A549 (cell line): ENCODE measurements at regions not wholly inside any gene's neighbourhood (a gene's known extent, or its start where the extent isn't known, plus 50 kb on each side); places are given as distances from the start of the nearest gene placed in this dataset.

ENCODE experiments used
- ATAC-seq, 2 experiments: fragments of 200-7000 bp in 1 of 2; fragments of >200 bp in 1 of 2; cut with Nextera tagmentation in 1 of 2; cut with Tn5 transposase in 1 of 2; 3 replicates each; pipeline versions ENCODE4 v1.8.0 to v1.9.1; 2018 to 2020; ENCODE audit warnings: mild to moderate bottlenecking in 1 of 2, moderate library complexity in 1 of 2
- CTCF ChIA-PET: fragments of 300-600 bp; sonication (Branson Sonifier 250); formaldehyde crosslinking; extraction: SDS; loops from one replicate; lab custom pipeline; 2021; ENCODE audit warnings: antibody characterized with exemption, inconsistent platforms; lab: Yijun Ruan, JAX
- POLR2A ChIA-PET: fragments of 350-600 bp; formaldehyde crosslinking; extraction: SDS; loops from one replicate; lab custom pipeline; 2021; ENCODE audit warnings: antibody characterized with exemption, inconsistent platforms; lab: Yijun Ruan, JAX
- DNase-seq, 2 experiments: peaks; one replicate each; pipeline versions ENCODE4 v3.0.0 to v3.0.0-alpha.2; 2011 to 2016; ENCODE audit warnings: low read depth in 1 of 2, low spot score in 1 of 2
- FAIRE-seq: peaks from 2 replicates; lab custom pipeline; 2011; peaks lifted over from hg19 to GRCh38; lab: Jason Lieb, UNC
- H3K27ac ChIP-seq, 2 experiments: fragments of >200 bp; sonication (Bioruptor Twin); formaldehyde crosslinking; 3 replicates each; pipeline ENCODE4 v1.5.1; 2016 to 2017
- H3K4me1 ChIP-seq: fragments of >200 bp; sonication (Bioruptor Twin); formaldehyde crosslinking; 3 replicates; pipeline ENCODE4 v1.6.1; 2016
- H3K4me2 ChIP-seq: fragments of >200 bp; sonication (Bioruptor Twin); formaldehyde crosslinking; 3 replicates; pipeline ENCODE4 v1.6.1; 2016
- H3K4me3 ChIP-seq: fragments of >200 bp; sonication (Bioruptor Twin); formaldehyde crosslinking; 3 replicates; pipeline ENCODE4 v1.5.1; 2016
- H3K9me3 ChIP-seq: fragments of >200 bp; sonication (Bioruptor Twin); formaldehyde crosslinking; 3 replicates; pipeline ENCODE4 v1.6.1; 2016
- CHD2 ChIP-seq: fragments of 150-350 bp; IDR thresholded peaks from 2 replicates; pipeline ENCODE4 v1.6.1; 2014; ENCODE audit warnings: low read length; ENCODE audit not compliant: partially characterized antibody
- CHD4 ChIP-seq: fragments of 200-600 bp; sonication (generic); IDR thresholded peaks from 2 replicates; pipeline ENCODE4 v1.6.1; 2016; ENCODE audit warnings: antibody characterized with exemption, mild to moderate bottlenecking, borderline replicate concordance
- EHF ChIP-seq: fragments of 250-450 bp; sonication (Bioruptor Pico); IDR thresholded peaks from 2 replicates; pipeline ENCODE4 v1.5.0; 2020; ENCODE audit warnings: mild to moderate bottlenecking
- EHMT2 ChIP-seq: fragments of 200-600 bp; sonication (generic); IDR thresholded peaks from 2 replicates; pipeline ENCODE4 v1.6.1; 2016; ENCODE audit warnings: antibody characterized with exemption, low read depth, mild to moderate bottlenecking, moderate library complexity
- FOSL2 ChIP-seq, 2 experiments: fragments of 450-650 bp in 1 of 2; fragments of >200 bp in 1 of 2; sonication (Bioruptor Twin) in 1 of 2; formaldehyde crosslinking; IDR thresholded peaks; 2 replicates each; pipeline versions ENCODE4 v1.5.0 to v1.6.1; 2016 to 2020; ENCODE audit warnings: mild to moderate bottlenecking in 1 of 2, moderate library complexity in 1 of 2
- KDM1A ChIP-seq: fragments of 200-600 bp; sonication (generic); IDR thresholded peaks from 2 replicates; pipeline ENCODE4 v1.6.1; 2016; ENCODE audit warnings: low read depth, mild to moderate bottlenecking
- KDM5A ChIP-seq: fragments of 200-600 bp; sonication (generic); IDR thresholded peaks from 2 replicates; pipeline ENCODE4 v1.6.1; 2016; ENCODE audit warnings: antibody characterized with exemption, mild to moderate bottlenecking
- MAFK ChIP-seq: fragments of 450-650 bp; IDR thresholded peaks from 2 replicates; pipeline ENCODE4 v1.6.1; 2014; ENCODE audit not compliant: partially characterized antibody
- MAZ ChIP-seq: fragments of 150-350 bp; IDR thresholded peaks from 2 replicates; pipeline ENCODE4 v1.6.1; 2014; ENCODE audit warnings: antibody characterized with exemption, low read depth, low read length, borderline replicate concordance
- NFE2L2 ChIP-seq: fragments of 150-350 bp; conservative IDR thresholded peaks from 2 replicates; pipeline ENCODE4 v1.6.1; 2014; ENCODE audit warnings: low read length
- NPAS2 ChIP-seq: fragments of 250-450 bp; sonication (Bioruptor Pico); IDR thresholded peaks from 2 replicates; pipeline ENCODE4 v1.8.0; 2022; ENCODE audit warnings: mild to moderate bottlenecking, moderate library complexity, borderline replicate concordance
- RARB ChIP-seq: fragments of 250-450 bp; sonication (Bioruptor Pico); IDR thresholded peaks from 2 replicates; pipeline ENCODE4 v1.8.0; 2021; ENCODE audit warnings: mild to moderate bottlenecking, moderate library complexity
- RFX5 ChIP-seq: fragments of 450-650 bp; IDR thresholded peaks from 2 replicates; pipeline ENCODE4 v1.7.1; 2014; ENCODE audit warnings: antibody characterized with exemption, mild to moderate bottlenecking, moderate library complexity
- SMC3 ChIP-seq: fragments of >200 bp; sonication (Bioruptor Twin); formaldehyde crosslinking; IDR thresholded peaks from 3 replicates; pipeline ENCODE4 v1.6.1; 2018; ENCODE audit warnings: inconsistent platforms
- TFCP2L1 ChIP-seq: fragments of 250-450 bp; sonication (Bioruptor Pico); IDR thresholded peaks from 2 replicates; pipeline ENCODE4 v1.5.0; 2021; ENCODE audit warnings: mild to moderate bottlenecking
- ZSCAN20 ChIP-seq: fragments of 250-450 bp; sonication (Bioruptor Pico); IDR thresholded peaks from 2 replicates; pipeline ENCODE4 v1.8.0; 2022; ENCODE audit warnings: mild to moderate bottlenecking, moderate library complexity
- WGBS: methylation state at CpG from one replicate; pipeline ENCODE4 v1.1.6; 2017; ENCODE audit errors: missing lambda C conversion rate; 5-methylcytosine and 5-hydroxymethylcytosine counted together
- TF ChIP-seq, protein P1 (sequence below): fragments of 150-350 bp; IDR thresholded peaks from 2 replicates; pipeline ENCODE4 v1.6.1; 2014; ENCODE audit warnings: low read depth, mild to moderate bottlenecking, low read length
- TF ChIP-seq, protein P2 (sequence below): fragments of >200 bp; sonication (Bioruptor Twin); formaldehyde crosslinking; IDR thresholded peaks from 2 replicates; pipeline ENCODE4 v1.6.1; 2016
- TF ChIP-seq, protein P3 (sequence below): IDR thresholded peaks from 2 replicates; pipeline ENCODE4 v1.6.1; 2012; ENCODE audit warnings: low read depth, borderline replicate concordance
- TF ChIP-seq, protein P4 (sequence below): fragments of >200 bp; sonication (Bioruptor Twin); formaldehyde crosslinking; IDR thresholded peaks from 3 replicates; pipeline ENCODE4 v1.5.1; 2016
- TF ChIP-seq, protein P5 (sequence below): fragments of >200 bp; sonication (Bioruptor Twin); formaldehyde crosslinking; IDR thresholded peaks from 3 replicates; pipeline ENCODE4 v1.6.1; 2016
- TF ChIP-seq, protein P6 (sequence below): fragments of 450-650 bp; IDR thresholded peaks from 2 replicates; pipeline ENCODE4 v1.6.1; 2014; ENCODE audit warnings: antibody characterized with exemption
- TF ChIP-seq, protein P7 (sequence below): fragments of 250-450 bp; sonication (Bioruptor Pico); IDR thresholded peaks from 2 replicates; pipeline ENCODE4 v1.5.0; 2020; ENCODE audit warnings: low read depth, mild to moderate bottlenecking, moderate library complexity

DNA sequence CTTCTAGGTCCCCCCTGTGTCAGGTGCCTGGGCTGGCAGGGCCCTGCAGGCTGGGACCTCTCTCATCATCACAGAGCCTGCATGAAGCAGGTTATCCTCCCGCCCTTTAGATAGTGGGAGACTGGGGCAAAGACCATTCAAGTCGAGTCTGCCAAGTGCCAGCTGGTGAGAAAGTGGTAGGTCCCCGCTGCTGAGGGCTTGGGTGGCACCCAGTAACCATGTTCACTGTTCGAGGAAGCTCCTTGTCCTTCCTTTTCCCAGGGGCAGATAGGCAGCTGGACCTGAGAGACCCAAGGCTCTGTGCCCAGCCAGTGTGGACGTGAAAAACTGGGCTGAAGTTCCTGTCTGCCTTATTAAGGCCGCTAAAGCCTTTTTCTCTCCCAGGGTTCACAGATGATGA is 1319.8 kb downstream of the TBC1D22A start:
- no peak overlapping the region for H3K4me3 ChIP-seq
- no peak for FAIRE-seq
- WGBS = 57% methylated on average over 6 of the region's 6 CpGs
- no peaks in the 10 kb centered on the region for H3K4me1 ChIP-seq
- no peak overlapping the region for H3K27ac ChIP-seq
- no peak overlapping the region for H3K4me2 ChIP-seq
- no peak for ATAC-seq
- CTCF ChIA-PET = no interaction called here
- no peaks in the 10 kb centered on the region for H3K9me3 ChIP-seq
- no peak for DNase-seq
- TF ChIP-seq, protein P1, sequence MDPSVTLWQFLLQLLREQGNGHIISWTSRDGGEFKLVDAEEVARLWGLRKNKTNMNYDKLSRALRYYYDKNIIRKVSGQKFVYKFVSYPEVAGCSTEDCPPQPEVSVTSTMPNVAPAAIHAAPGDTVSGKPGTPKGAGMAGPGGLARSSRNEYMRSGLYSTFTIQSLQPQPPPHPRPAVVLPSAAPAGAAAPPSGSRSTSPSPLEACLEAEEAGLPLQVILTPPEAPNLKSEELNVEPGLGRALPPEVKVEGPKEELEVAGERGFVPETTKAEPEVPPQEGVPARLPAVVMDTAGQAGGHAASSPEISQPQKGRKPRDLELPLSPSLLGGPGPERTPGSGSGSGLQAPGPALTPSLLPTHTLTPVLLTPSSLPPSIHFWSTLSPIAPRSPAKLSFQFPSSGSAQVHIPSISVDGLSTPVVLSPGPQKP = no peak
- TF ChIP-seq CHD4 (no peak), TFCP2L1 (CRISPR knock-in tag) (no peak), MAZ (no peak), KDM5A (no peak), RARB (CRISPR knock-in tag) (no peak)
- TF ChIP-seq, protein P2, sequence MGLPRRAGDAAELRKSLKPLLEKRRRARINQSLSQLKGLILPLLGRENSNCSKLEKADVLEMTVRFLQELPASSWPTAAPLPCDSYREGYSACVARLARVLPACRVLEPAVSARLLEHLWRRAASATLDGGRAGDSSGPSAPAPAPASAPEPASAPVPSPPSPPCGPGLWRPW = no peak
- POLR2A ChIA-PET = no interaction called here

DNA sequence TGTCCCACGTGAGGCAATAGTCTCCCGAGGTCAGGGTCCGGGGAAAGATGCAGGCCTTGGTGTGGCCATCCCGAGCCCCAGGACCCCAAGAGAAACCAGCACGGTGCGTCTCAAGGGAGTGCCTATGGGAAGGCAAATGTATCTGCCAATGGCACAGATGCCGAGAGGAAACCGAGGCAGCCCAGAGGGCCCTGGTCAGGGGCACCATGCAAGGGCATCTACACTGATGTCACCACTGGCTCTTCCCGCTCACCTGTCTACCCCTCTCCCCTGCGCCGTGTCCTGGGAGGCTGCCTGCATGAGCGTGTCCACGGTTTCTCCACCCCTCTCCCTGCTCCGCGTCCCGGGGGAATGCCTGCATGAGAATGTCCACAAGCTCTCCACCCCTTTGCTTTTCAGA is 1318.8 kb downstream of the TBC1D22A start:
- POLR2A ChIA-PET = no interaction called here
- TF ChIP-seq, protein P2 = no peak
- TF ChIP-seq, protein P3, sequence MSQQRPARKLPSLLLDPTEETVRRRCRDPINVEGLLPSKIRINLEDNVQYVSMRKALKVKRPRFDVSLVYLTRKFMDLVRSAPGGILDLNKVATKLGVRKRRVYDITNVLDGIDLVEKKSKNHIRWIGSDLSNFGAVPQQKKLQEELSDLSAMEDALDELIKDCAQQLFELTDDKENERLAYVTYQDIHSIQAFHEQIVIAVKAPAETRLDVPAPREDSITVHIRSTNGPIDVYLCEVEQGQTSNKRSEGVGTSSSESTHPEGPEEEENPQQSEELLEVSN = no peak
- no peak for TF ChIP-seq FOSL2 (IDR thresholded peaks at IDR 0.05)
- no peak for TF ChIP-seq FOSL2 (CRISPR knock-in tag; IDR thresholded peaks at IDR 0.05)
- no peak for TF ChIP-seq EHMT2
- TF ChIP-seq KDM1A = no peak
- TF ChIP-seq RFX5 = no peak
- TF ChIP-seq NFE2L2 = no peak
- no peak for TF ChIP-seq NPAS2 (CRISPR knock-in tag)
- no peak for TF ChIP-seq KDM5A
- TF ChIP-seq, protein P4, sequence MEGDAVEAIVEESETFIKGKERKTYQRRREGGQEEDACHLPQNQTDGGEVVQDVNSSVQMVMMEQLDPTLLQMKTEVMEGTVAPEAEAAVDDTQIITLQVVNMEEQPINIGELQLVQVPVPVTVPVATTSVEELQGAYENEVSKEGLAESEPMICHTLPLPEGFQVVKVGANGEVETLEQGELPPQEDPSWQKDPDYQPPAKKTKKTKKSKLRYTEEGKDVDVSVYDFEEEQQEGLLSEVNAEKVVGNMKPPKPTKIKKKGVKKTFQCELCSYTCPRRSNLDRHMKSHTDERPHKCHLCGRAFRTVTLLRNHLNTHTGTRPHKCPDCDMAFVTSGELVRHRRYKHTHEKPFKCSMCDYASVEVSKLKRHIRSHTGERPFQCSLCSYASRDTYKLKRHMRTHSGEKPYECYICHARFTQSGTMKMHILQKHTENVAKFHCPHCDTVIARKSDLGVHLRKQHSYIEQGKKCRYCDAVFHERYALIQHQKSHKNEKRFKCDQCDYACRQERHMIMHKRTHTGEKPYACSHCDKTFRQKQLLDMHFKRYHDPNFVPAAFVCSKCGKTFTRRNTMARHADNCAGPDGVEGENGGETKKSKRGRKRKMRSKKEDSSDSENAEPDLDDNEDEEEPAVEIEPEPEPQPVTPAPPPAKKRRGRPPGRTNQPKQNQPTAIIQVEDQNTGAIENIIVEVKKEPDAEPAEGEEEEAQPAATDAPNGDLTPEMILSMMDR = no peak
- no peak for TF ChIP-seq EHF
- TF ChIP-seq SMC3 = no peak
- TF ChIP-seq, protein P5, sequence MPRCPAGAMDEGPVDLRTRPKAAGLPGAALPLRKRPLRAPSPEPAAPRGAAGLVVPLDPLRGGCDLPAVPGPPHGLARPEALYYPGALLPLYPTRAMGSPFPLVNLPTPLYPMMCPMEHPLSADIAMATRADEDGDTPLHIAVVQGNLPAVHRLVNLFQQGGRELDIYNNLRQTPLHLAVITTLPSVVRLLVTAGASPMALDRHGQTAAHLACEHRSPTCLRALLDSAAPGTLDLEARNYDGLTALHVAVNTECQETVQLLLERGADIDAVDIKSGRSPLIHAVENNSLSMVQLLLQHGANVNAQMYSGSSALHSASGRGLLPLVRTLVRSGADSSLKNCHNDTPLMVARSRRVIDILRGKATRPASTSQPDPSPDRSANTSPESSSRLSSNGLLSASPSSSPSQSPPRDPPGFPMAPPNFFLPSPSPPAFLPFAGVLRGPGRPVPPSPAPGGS = no peak
- no peak for TF ChIP-seq RARB (CRISPR knock-in tag)
- no peak for TF ChIP-seq ZSCAN20
- TF ChIP-seq, protein P6, sequence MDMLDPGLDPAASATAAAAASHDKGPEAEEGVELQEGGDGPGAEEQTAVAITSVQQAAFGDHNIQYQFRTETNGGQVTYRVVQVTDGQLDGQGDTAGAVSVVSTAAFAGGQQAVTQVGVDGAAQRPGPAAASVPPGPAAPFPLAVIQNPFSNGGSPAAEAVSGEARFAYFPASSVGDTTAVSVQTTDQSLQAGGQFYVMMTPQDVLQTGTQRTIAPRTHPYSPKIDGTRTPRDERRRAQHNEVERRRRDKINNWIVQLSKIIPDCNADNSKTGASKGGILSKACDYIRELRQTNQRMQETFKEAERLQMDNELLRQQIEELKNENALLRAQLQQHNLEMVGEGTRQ = no peak
- TF ChIP-seq MAFK = no peak
- TF ChIP-seq, protein P1 = no peak
- TF ChIP-seq, protein P7, sequence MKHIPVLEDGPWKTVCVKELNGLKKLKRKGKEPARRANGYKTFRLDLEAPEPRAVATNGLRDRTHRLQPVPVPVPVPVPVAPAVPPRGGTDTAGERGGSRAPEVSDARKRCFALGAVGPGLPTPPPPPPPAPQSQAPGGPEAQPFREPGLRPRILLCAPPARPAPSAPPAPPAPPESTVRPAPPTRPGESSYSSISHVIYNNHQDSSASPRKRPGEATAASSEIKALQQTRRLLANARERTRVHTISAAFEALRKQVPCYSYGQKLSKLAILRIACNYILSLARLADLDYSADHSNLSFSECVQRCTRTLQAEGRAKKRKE (CRISPR knock-in tag) = no peak
- TF ChIP-seq CHD2 = no peak
- WGBS = 44% methylated on average over 4 of the region's 16 CpGs

More for the DNA sequence above, 1318.8 kb downstream of the TBC1D22A start:
- no peak overlapping the region for H3K27ac ChIP-seq
- FAIRE-seq = no peak
- H3K9me3 ChIP-seq = no peaks in the 10 kb centered on the region
- no peaks in the 10 kb centered on the region for H3K4me1 ChIP-seq
- H3K4me3 ChIP-seq = no peak overlapping the region
- no peak overlapping the region for H3K4me2 ChIP-seq
- no peak for DNase-seq
- CTCF ChIA-PET = no interaction called here
- no peak for ATAC-seq
